NCI-H2171 treated with DMSO at 0.1 percent for 48 hours (cell line): ENCODE measurements at regions not wholly inside any gene's neighbourhood (a gene's known extent, or its start where the extent isn't known, plus 50 kb on each side); places are given as distances from the start of the nearest gene placed in this dataset.
"Not testable (repeated sequence)": the region's sequence is repeated elsewhere in the genome, so short reads cannot be mapped to it uniquely, and the experiment has no call there.

Source experiments
- DNase-seq: peaks from one replicate; lab custom pipeline; 2025; lab: John Stamatoyannopoulos, UW

DNA sequence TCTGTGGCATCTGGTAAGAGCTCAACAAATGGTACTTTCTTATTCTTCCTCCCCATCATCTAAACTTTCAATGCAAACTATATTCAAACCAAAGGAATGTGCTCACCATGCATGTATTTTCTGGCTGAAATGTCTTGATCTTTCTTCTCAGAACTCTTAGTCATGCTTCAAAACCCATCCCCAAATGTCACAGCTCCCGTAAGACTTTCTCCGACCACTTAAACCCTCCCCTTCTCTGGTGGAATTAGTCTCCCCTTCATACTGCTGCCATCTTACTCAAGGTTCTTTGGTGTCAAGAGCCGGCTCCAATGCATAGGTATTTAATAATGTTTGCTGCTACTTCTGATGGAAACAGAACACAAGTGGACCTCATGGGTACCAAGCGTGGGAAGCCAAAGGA lies 538.1 kb downstream of the MATN1 start:
- DNase-seq, result no peak

GRCh38 chr1:30184393-30185141 lies 538.8 kb downstream of the MATN1 start:
- no peak for DNase-seq

DNA sequence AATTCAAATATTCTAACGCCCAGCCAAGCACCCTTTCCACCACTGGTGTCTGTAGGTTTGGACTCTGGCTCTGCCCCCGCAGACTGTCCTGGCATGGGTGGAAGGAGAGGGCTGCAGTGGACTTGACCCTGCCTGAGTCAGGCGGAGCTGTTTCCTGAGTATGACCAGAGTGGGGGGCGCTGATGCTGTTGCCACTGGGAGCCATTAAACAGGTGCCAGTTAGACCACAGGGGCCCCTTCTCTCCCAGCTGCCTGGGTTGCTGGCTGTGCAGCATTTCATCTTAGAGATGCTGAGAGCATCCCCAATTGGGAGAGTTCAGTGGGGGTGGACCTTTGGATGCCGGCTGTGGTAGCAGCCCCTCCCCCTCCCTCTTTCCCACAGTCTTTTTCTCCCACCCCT lies 539.5 kb downstream of the MATN1 start:
- no peak for DNase-seq

DNA sequence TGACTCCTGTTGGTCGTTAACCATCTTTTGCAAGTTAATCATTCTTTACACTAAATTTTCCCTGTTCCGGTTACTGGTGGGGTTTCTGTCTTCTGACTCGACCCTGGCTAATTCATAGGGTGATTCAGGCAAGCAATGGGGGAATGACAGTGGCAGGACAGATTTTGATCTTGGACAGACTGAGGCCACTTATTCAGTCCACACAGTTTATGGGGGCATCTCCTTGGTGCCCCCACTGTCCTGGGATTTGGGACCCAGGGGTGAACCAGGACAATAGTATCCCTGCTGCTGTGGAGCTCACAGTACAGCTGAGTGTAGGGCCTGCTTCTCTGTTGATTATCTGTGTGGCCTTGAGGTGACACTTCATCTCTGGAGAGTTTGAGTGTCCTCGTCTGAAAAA lies 540.4 kb downstream of the MATN1 start:
- no peak for DNase-seq

- DNase-seq, result no peak
These were observed 543.3 kb downstream of the MATN1 start for GRCh38 chr1:30179942-30180543.

GRCh38 chr1:30176477-30176876 lies 546.9 kb downstream of the MATN1 start:
- DNase-seq, result no peak

GRCh38 chr1:30174499-30174898 lies 548.9 kb downstream of the MATN1 start:
- no peak for DNase-seq

DNA sequence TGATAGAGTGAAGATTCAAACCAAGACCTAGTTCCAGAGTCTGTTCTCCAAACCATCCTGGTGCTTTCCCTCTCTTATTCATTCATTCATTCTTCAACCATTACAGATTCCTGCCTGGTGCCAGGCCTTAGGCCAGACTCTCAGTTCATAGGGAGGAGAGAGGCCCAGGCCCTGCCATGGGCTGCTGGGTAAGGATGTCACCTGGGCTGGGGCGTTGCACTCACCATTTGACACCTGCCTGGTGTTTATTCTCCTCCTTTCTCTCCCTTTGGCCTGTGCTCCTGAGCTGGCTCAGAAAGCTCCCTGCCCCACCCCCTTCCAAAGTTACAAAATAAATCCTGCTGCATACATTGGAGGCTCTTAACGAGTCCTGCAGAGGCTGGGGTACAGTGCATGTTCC lies 549.8 kb downstream of the MATN1 start:
- DNase-seq, result no peak

DNA sequence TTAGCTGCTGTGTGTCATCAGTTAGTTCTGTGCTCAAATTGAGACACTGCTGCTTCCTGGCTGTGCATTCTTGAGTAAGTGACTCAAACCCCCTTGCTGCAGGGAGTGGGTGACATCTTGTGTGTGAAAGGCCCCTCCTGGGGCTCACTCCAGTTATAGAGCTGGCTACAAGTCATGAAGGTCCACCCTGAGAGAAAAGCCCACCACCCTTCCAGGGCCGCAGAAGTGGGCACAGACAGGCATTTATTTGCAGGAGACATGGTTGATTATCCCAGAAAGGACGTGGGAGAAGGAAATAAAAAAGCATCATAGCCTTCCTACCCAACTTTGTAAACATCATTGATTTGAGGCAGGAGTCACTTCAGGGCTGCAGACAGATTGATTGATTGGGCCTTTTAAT lies 550.6 kb downstream of the MATN1 start:
- DNase-seq, result no peak

- no peak for DNase-seq
These were observed 551.1 kb downstream of the MATN1 start for GRCh38 chr1:30172299-30172694.

GRCh38 chr1:30171537-30172298 lies 551.7 kb downstream of the MATN1 start:
- DNase-seq, result peak; percentile 11

DNA sequence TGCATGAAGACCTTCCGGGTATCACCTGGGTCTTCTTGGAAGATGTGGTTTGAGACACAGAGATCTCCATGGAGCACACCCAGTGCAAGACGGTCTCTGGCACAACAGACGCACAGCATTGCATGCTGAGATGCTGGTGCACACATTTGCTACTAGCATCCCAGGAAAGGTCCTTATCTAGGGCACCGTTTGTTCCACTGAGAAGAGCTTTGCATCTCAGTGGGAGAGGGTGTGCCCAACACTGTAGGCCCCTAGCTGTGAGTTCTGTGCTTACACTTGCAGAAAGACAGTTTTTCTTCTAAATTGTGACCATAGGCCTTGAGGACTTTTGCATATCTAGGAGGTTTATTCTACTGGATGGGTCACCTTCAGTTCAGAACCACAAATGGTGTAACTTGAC lies 554.1 kb downstream of the MATN1 start:
- DNase-seq, result no peak

GRCh38 chr1:30166174-30166573 lies 557.2 kb downstream of the MATN1 start:
- DNase-seq, result no peak

- no peak for DNase-seq
These were observed 558.3 kb downstream of the MATN1 start for GRCh38 chr1:30165116-30165515.

- DNase-seq, result no peak
These were observed 558.7 kb downstream of the MATN1 start for GRCh38 chr1:30164693-30165092.

DNA sequence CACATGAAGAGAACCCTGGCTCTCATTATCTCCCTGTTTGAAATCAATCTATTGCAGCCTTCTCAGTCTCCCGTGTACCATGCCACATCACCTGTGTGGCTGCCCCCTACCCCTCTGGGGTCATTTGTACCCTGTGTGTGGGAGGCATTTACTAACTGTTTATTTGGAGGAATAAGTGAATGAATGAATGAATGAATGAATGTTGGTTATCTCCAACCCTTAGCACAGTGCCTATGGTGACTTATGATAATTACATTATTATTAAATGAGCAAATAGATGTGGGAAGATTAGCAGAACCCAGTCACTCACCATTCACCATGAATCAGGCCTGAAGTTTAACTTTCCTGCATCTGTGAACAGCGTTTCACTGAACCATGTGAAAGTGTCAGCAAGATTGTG lies 560.8 kb downstream of the MATN1 start:
- no peak for DNase-seq

DNA sequence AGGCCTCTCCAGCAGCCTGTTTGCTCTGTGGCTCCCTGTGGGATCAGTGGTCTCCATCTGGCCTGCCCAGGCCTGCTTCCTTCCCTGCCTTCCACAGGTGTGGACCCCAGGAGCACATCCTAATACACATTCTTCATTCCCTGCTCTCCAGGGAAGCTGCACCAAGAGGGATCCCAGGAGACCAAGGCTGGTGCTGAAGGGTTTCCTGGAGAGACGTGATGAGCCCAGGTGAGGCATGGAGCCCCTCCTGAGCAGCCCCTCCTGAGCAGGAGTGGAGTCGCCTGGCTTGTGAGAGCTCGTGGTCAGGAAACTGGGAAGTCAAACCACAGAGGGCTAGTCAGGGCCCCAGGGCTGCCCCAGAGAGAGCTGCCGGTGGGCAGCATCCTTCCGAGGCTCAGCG lies 561.4 kb downstream of the MATN1 start:
- DNase-seq, result peak; percentile 26

DNA sequence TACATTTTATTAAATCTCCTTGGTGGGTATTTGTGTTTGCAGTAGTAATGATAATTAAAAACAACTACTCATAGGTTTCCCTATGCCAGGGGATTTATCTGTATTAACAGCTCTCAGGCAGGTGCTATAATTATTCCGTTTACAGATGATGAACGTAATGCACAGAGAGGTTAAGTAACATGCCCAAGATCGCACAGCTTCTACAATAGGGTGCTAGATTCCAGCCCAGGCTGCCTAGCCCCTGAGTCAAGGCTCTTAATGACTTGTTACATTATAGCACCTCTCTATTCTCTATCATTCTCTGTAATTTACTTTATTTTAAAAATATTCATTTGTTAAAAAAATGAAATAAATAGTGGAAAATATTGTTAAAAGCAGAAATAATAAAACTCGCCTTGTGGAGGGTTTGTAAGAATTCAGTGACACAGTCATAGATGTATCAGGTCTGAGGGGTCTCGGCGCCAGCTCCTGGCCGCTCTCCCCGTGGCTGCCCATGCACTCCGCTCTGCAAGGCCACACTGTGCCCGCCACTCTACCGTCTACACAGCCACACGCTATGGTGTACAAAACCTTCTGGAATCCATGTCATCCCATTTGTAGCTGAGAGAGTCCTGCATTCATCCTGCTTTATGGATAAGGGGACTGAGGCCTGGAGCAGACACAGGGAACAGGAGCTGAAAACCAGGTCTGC lies 562.2 kb downstream of the MATN1 start:
- DNase-seq, result no peak

DNA sequence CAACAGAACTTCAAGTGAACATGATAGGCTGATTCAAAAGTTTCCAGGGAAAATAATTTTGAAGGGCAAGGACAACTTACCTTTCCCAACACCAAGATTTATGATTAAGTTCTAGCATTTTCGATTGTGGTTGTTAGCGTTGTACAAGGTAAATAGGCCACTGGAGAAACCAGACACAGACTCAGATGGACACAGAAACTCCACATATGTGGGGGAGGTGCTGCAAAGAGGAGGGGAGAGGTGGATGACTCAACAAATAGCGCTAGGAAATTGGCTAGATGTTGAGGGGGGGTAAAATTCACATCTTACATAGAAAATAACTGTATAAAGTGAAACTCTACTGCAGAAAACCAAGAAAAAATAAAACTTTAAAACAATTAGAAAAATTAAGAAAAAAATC lies 564.4 kb downstream of the MATN1 start:
- no peak for DNase-seq

- DNase-seq, result not testable (repeated sequence)
These were observed 567.7 kb downstream of the MATN1 start for GRCh38 chr1:30155698-30156097.

- DNase-seq, result not testable (repeated sequence)
These were observed 568.1 kb downstream of the MATN1 start for GRCh38 chr1:30155253-30155652.

- no peak for DNase-seq
These were observed 569.5 kb downstream of the MATN1 start for GRCh38 chr1:30153743-30154449.
